ENCODE measurements at regions not wholly inside any gene's neighbourhood (a gene's known extent, or its start where the extent isn't known, plus 50 kb on each side); places are given as distances from the start of the nearest gene placed in this dataset.

GRCh38 chr19:31517224-31518180, 168.3 kb upstream of the TSHZ3 start:
- no peaks in the 10 kb centered on the region for H3K36me3 Mint-ChIP-seq (ENCODE audit: low read depth)
- ChIA-PET POLR2A (no interaction called here), CTCF (no interaction called here)
- peaks cover 4% of the 10 kb centered on the region for H3K27me3 Mint-ChIP-seq
- no peak overlapping the region for H3K4me3 Mint-ChIP-seq
- TF ChIP-seq, protein P1, sequence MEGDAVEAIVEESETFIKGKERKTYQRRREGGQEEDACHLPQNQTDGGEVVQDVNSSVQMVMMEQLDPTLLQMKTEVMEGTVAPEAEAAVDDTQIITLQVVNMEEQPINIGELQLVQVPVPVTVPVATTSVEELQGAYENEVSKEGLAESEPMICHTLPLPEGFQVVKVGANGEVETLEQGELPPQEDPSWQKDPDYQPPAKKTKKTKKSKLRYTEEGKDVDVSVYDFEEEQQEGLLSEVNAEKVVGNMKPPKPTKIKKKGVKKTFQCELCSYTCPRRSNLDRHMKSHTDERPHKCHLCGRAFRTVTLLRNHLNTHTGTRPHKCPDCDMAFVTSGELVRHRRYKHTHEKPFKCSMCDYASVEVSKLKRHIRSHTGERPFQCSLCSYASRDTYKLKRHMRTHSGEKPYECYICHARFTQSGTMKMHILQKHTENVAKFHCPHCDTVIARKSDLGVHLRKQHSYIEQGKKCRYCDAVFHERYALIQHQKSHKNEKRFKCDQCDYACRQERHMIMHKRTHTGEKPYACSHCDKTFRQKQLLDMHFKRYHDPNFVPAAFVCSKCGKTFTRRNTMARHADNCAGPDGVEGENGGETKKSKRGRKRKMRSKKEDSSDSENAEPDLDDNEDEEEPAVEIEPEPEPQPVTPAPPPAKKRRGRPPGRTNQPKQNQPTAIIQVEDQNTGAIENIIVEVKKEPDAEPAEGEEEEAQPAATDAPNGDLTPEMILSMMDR (IDR thresholded peaks at IDR 0.05) = no peak
- peaks cover 8% of the 10 kb centered on the region for H3K9me3 Mint-ChIP-seq
- H3K27ac Mint-ChIP-seq = no peak overlapping the region
- intact Hi-C loops (cut with micrococcal nuclease) = no loop called here
- no peak for ATAC-seq
- H3K4me1 Mint-ChIP-seq (ENCODE audit: low read depth) = no peaks in the 10 kb centered on the region
- DNase-seq = no peak

DNA sequence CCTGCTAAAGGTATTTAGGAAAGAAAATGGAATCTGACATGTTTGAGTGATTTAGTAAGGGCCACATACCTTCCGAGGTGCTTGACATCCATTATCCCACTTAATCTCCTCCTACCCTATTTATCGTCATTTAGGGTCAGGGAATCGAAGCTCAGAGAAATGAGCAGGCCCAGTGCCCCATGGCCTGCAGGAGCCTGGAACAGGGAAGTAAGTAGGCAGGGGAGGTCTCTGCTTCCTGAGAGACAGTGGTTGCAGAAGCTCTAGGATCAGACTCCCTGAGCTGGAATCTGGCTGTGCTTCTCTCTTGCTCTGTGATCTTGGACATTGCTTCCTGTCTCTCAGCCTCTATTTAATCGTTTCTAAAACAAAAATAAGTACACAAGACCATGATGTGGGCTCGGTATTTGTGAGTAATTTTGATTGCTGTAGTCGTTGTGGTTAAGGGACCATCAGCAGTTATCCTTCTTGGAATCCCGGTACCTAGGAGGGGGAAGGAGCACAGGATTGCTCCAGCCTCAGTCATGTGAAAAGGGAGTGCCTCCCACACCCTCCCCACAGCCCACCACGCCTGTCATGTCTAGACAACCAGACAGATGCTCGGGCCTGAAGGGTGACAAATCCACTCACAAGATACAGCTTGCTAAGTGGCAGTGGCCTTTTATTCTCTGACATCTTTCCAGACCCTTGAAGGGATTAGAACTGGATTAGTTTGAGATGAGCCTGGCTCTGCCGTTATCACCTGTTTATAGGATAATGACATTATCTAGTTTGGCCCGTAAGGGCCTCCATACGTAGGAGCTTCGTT, 169.2 kb upstream of the TSHZ3 start:
- Mint-ChIP-seq H3K27me3 (peaks cover 3% of the 10 kb centered on the region), H3K36me3 (ENCODE audit: low read depth) (no peaks in the 10 kb centered on the region), H3K9me3 (peaks cover 8% of the 10 kb centered on the region), H3K4me3 (no peak overlapping the region), H3K4me1 (ENCODE audit: low read depth) (no peaks in the 10 kb centered on the region), H3K27ac (no peak overlapping the region)
- DNase-seq (no peak), ATAC-seq (no peak)
- TF ChIP-seq, protein P1 (IDR thresholded peaks at IDR 0.05) = no peak
- ChIA-PET CTCF (no interaction called here), POLR2A (no interaction called here)
- intact Hi-C loops (cut with micrococcal nuclease) = no loop called here

- POLR2A ChIA-PET = no interaction called here
- Mint-ChIP-seq H3K4me3 (no peak overlapping the region), H3K36me3 (ENCODE audit: low read depth) (no peaks in the 10 kb centered on the region), H3K9me3 (peaks cover 8% of the 10 kb centered on the region), H3K4me1 (ENCODE audit: low read depth) (no peaks in the 10 kb centered on the region), H3K27ac (no peak overlapping the region), H3K27me3 (peaks cover 3% of the 10 kb centered on the region)
- ATAC-seq = no peak
- TF ChIP-seq, protein P1 (IDR thresholded peaks at IDR 0.05) = no peak
- no peak for DNase-seq
- intact Hi-C loops (cut with micrococcal nuclease) = no loop called here
- CTCF ChIA-PET = no interaction called here
These were observed 170.0 kb upstream of the TSHZ3 start for GRCh38 chr19:31519256-31519655.

- ChIA-PET CTCF (no interaction called here), POLR2A (no interaction called here)
- no peak for ATAC-seq
- no peak overlapping the region for H3K4me3 Mint-ChIP-seq
- H3K36me3 Mint-ChIP-seq (ENCODE audit: low read depth) = no peaks in the 10 kb centered on the region
- TF ChIP-seq, protein P1 (IDR thresholded peaks at IDR 0.05) = no peak
- DNase-seq = no peak
- H3K9me3 Mint-ChIP-seq = peaks cover 8% of the 10 kb centered on the region
- peaks cover 3% of the 10 kb centered on the region for H3K27me3 Mint-ChIP-seq
- no peak overlapping the region for H3K27ac Mint-ChIP-seq
- intact Hi-C loops (cut with micrococcal nuclease) = no loop called here
- H3K4me1 Mint-ChIP-seq (ENCODE audit: low read depth) = no peaks in the 10 kb centered on the region
These were observed 170.7 kb upstream of the TSHZ3 start for GRCh38 chr19:31519908-31520307.

DNA sequence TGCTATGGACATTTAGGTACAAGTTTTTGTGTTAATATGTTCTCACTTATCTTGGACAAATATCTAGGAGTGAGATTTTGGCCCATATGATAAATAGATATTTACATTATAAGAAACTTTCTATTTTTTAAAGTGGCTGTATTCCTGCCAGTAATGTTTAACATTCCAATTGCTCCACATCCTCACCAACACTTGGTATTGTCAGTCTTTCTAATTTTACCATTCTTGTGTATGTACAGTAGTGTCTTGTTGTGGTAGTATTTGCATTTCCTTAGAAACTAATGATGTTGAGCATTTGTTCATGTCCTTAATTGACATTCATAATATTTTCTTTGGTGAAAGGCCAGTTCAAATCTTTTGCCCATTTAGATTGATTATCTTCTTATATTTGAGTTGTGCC, 171.4 kb upstream of the TSHZ3 start:
- TF ChIP-seq, protein P1 (IDR thresholded peaks at IDR 0.05) = no peak
- ATAC-seq = no peak

More for the DNA sequence above, 171.4 kb upstream of the TSHZ3 start:
- Mint-ChIP-seq H3K27me3 (peaks cover 5% of the 10 kb centered on the region), H3K4me1 (ENCODE audit: low read depth) (no peaks in the 10 kb centered on the region), H3K4me3 (no peak overlapping the region), H3K36me3 (ENCODE audit: low read depth) (peaks cover 3% of the 10 kb centered on the region), H3K27ac (no peak overlapping the region), H3K9me3 (peaks cover 10% of the 10 kb centered on the region)
- intact Hi-C loops (cut with micrococcal nuclease) = no loop called here
- DNase-seq = no peak
- CTCF ChIA-PET = no interaction called here
- POLR2A ChIA-PET = no interaction called here
